ENCODE measurements at regions not wholly inside any gene's neighbourhood (a gene's known extent, or its start where the extent isn't known, plus 50 kb on each side); places are given as distances from the start of the nearest gene placed in this dataset.

DNA sequence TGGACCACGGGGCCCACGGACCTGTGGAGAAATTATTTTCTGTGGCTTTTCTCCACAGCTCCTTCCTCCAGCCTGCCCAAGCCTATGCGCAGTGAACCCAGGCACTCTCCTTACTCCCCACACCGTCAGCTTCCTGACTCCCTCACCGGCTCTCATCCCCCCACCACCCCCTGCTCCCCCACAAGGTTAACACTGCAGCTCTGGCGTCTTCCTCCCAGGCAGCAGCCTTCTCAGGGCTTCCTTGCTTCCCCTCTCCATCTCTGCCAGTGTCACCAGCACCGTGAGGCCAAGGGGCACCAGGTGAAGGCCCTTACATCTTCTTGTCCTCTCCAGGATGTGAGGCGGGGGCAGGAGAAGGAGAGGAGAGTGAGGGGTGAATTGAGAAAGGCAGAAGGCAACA lies 168.3 kb upstream of the TLE3 start:
- Histone ChIP-seq H3K4me2 (ENCODE audit: insufficient read depth, low read length) (no peak overlapping the region), H3K9ac (ENCODE audit: insufficient read depth in 1 of 2, low read depth in 2 of 2, low read length in 2 of 2) (no peak overlapping the region), H3K9me3 (replicated peaks; ENCODE audit: control insufficient read depth, insufficient read depth, low read depth, low read length) (no peaks in the 10 kb centered on the region), H4K20me1 (replicated peaks; ENCODE audit: control insufficient read depth, insufficient read depth, low read length) (peaks cover 6% of the 10 kb centered on the region; the same call in 1 of the 2 replicates), H3K79me2 (ENCODE audit: control insufficient read depth, insufficient read depth, low read length) (no peaks in the 10 kb centered on the region), H3K36me3 (ENCODE audit: control insufficient read depth, insufficient read depth, low read length) (no peaks in the 10 kb centered on the region), H3K9me1 (ENCODE audit: control insufficient read depth, insufficient read depth, low read length) (no peaks in the 10 kb centered on the region), H3K4me3 (no peak overlapping the region), H3K27ac (ENCODE audit: extremely low read depth, low read depth, low read length) (no peak overlapping the region), H3K4me1 (replicated peaks in 1 of 2; ENCODE audit: control insufficient read depth in 2 of 2, insufficient read depth in 2 of 2, low read length in 2 of 2) (no peaks in the 10 kb centered on the region; a peak in 1 of 5 replicates), H3K27me3 (ENCODE audit: control insufficient read depth in 2 of 2, insufficient read depth in 2 of 2, low read length in 2 of 2) (peaks cover 19 to 60% of the 10 kb centered on the region in 2 experiments; a peak in 3 of 5 replicates), H2AFZ (ENCODE audit: low read depth, low read length) (no peak overlapping the region)
- FAIRE-seq: no peak
- 0% methylated on average over 6 of the region's 8 CpGs for WGBS (ENCODE audit: insufficient coverage, low coverage, missing lambda C conversion rate)
- intact Hi-C loops (cut with micrococcal nuclease): loop anchor here (10.0 kb wide), 1 partner anchor 219 kb away; no protein-coding TSS in a partner anchor
- in situ Hi-C loops (cut with MboI): no loop called here
- ChIA-PET CTCF (ENCODE audit: low intra/inter-chr PET ratio) (no interaction called here), POLR2A (no interaction called here)
- ATAC-seq: no peak
- DNase-seq (ENCODE audit: extremely low read depth in 1 of 4, low spot score in 3 of 4): no peak
- no TSS peak for BruUV-seq (replicated peaks)
- no peak for TF ChIP-seq ZSCAN32 (CRISPR knock-in tag; IDR thresholded peaks at IDR 0.05)
- TF ChIP-seq JUN (IDR thresholded peaks at IDR 0.05; ENCODE audit: borderline replicate concordance, low read depth, low read length): no peak
- no peak for TF ChIP-seq JUN (CRISPR knock-in tag; IDR thresholded peaks at IDR 0.05; ENCODE audit: borderline replicate concordance)
- no peak for TF ChIP-seq KLF6 (CRISPR knock-in tag; IDR thresholded peaks at IDR 0.05; ENCODE audit: borderline replicate concordance)
- TF ChIP-seq THAP12 (CRISPR knock-in tag; IDR thresholded peaks at IDR 0.05): no peak
- no peak for TF ChIP-seq FUS (optimal IDR thresholded peaks at IDR 0.05; ENCODE audit: low read depth, low read length)
- TF ChIP-seq, protein P1, sequence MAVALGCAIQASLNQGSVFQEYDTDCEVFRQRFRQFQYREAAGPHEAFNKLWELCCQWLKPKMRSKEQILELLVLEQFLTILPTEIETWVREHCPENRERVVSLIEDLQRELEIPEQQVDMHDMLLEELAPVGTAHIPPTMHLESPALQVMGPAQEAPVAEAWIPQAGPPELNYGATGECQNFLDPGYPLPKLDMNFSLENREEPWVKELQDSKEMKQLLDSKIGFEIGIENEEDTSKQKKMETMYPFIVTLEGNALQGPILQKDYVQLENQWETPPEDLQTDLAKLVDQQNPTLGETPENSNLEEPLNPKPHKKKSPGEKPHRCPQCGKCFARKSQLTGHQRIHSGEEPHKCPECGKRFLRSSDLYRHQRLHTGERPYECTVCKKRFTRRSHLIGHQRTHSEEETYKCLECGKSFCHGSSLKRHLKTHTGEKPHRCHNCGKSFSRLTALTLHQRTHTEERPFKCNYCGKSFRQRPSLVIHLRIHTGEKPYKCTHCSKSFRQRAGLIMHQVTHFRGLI (CRISPR knock-in tag; IDR thresholded peaks at IDR 0.05): no peak
- no peak for TF ChIP-seq ZFX (CRISPR knock-in tag; IDR thresholded peaks at IDR 0.05)
- no peak for TF ChIP-seq TBP (optimal IDR thresholded peaks at IDR 0.05; ENCODE audit: low read depth, low read length)
- TF ChIP-seq ARHGAP35 (IDR thresholded peaks at IDR 0.05; ENCODE audit: partially characterized antibody): no peak
- TF ChIP-seq STAT5B (CRISPR knock-in tag; IDR thresholded peaks at IDR 0.05): no peak
- TF ChIP-seq E4F1 (CRISPR knock-in tag; IDR thresholded peaks at IDR 0.05; ENCODE audit: borderline replicate concordance): no peak
- TF ChIP-seq ZNF586 (CRISPR knock-in tag; conservative IDR thresholded peaks at IDR 0.05): no peak
- TF ChIP-seq ZC3H8 (IDR thresholded peaks at IDR 0.05): no peak
- no peak for TF ChIP-seq ZFP36 (IDR thresholded peaks at IDR 0.05; ENCODE audit: low read depth, low read length, partially characterized antibody)
- TF ChIP-seq FIP1L1 (IDR thresholded peaks at IDR 0.05; ENCODE audit: low read depth, low read length, poor library complexity, severe bottlenecking): no peak
